ENCODE measurements at regions not wholly inside any gene's neighbourhood (a gene's known extent, or its start where the extent isn't known, plus 50 kb on each side); places are given as distances from the start of the nearest gene placed in this dataset.

DNA sequence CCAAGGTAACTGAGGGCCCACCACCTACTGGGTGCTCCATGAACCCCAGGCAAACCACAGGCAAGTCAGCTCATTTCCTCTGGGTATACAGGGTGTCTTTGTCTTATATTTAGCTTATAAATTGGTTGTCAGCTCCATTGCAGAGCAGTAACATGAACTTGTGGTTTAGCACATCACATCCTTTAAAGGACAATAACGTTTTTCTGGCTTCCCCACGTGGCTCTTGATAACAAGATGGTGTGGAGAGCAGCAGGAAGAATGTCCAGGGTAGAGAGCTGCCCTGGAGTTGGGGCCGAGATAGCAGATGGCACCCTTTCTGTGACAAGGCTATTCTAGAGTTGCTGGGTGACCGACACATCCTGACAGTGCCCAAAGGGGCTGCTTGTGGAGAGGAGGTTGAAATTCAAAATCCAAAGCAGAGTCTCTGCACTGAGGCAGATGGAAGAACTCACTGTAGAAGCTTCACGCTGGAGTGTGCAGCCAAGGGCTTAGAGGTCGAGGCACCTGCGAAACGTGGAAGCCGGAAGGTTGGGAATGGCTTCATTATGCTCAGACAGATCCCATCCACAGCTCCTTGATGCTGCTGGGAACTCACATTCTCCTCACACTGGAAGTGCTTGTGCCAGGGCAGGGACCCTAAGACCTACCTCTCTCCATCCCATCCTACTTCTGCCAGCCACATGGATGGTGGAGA, 133.0 kb upstream of the FRY start:
- DNase-seq: no peak

DNA sequence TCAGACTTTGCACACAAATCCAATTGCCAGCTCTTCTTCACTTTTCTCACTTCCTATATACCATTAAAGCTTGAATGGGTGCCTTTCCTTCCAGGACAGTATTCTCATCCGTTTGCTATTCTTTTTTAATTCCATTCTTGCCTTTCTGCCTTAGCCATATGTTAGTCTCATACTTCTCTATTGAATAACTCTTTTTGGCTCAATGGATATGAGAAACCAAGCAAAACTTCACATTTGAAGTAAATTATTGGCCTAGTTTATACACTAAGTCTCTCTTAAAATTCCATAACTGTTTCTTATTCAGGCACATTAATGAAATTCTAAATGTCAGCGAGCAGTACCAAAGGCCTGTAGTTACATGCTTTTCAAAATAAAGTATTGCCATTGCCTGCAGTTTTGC, 129.6 kb upstream of the FRY start:
- DNase-seq: no peak

DNA sequence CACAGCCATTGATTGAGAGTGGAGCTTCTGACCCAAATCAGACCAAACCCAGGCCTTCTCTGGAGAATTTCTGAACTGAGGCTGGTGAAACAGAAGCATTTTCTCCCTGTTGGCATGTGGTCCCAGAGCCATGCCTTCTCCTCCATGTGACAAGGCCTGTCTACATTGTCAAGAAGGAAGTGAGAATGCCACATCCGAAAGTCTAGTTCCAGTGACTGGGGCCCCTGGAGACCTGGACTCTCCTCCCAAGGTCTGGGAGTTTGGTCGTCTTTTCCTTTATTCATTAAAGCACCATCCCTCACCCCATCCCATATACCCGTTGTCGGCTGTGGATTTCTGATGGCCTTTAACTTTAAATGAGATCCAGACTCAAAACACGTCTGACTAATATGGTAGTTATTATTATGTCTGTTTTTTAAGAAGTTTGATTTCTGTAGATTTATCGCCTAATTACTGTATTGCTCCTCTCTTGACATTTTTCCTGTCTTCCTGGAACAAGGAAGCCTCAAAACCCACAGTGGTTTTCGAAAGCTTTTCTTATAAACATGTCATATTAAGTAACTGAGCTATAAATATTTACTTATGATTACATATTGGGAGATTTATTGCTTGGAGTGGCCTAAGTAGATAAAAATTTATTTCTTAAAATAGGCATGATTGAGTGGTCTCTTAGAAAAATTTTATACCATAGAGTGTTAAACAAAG, 128.3 kb upstream of the FRY start:
- no peak for DNase-seq

DNA sequence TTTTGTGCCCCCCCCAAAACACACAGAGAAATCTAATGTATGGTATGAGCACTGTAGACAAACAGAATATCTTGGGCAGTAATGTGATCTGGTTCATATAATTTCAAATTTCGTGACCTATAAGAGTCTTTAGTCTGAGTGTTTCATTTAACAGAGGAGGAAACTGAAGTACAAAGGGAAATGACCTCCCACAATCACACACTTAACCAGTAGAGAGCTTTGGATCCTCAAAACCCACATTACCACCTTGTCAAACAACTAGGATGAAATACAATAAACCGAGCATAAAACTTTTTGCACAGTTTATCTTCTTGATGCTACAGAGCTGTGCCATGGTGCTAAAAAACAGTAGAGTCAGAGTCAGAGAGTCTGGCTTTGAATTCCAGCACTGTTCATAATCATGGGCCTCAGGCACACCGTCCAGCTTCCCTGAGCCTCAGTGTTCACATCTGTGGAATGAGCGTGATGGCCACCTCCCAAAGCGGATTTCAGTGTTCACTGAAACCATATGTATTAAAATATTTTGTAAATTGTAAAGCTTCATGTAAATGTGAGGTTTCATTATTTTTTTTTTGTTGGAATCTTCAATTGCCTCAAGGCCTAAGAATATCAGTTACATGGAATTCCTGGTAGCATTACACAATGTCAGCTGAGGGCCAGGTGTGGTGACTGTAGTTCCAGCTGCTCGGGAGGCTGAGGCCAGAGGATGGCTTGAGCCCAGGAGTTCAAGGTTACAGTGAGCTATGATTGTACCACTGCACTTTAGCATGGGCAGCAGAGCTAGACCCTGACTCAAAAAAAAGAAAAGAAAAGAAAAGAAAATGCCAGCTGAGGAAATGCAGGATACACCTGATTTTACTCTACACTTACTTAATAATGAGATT, 126.4 kb upstream of the FRY start:
- no peak for DNase-seq

DNA sequence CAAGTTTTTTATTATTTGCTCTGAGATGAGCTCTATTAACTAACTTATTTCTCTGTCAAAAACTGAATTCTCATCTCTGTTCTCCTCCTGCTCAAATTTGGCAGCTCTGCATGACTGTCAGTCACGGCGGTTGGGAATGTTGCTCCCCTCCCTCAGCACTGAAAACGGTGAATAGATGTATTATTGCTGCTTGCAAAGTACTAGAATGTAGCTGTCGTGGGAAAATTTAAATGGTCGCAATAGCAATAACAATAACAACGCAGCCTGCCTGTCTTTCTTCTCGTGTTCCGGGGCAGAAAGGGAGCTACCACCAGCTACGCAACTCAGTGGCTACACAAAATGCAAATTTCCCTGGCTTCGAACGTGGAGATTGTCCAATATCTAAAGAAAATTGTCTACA, 125.6 kb upstream of the FRY start:
- no peak for DNase-seq

DNA sequence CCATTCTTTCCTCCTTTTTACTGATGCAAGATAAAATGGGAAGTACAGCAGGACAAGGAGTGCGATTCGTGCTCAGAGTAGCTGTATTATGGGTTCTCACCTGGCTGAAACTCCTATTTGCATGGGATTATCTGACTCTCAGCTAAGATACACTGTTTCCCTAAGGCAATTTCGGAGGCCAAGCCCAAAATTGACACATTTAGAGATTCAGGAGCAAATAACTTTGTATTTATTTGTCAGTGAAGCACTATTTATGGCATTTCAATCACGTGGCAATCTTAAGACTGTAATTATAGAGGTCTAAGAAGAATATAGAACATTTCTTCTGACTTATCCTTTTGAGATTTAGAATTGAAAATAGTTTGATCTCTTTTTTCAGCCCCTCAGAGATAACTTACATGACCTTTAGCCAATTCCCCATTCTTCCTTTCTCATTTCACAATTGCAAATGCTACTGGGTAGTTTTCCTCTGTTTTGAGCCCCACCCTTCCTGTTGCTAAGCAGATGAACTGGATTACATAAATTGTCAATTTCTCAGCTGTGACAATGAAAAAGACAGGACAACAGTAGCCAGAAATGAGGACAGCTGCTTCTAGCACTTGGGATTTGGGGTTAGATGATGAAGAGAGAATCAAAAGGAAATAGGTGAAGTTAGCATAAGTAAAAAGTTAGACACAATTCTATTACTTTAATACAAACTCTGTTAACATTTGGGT, 122.7 kb upstream of the FRY start:
- DNase-seq: no peak

DNA sequence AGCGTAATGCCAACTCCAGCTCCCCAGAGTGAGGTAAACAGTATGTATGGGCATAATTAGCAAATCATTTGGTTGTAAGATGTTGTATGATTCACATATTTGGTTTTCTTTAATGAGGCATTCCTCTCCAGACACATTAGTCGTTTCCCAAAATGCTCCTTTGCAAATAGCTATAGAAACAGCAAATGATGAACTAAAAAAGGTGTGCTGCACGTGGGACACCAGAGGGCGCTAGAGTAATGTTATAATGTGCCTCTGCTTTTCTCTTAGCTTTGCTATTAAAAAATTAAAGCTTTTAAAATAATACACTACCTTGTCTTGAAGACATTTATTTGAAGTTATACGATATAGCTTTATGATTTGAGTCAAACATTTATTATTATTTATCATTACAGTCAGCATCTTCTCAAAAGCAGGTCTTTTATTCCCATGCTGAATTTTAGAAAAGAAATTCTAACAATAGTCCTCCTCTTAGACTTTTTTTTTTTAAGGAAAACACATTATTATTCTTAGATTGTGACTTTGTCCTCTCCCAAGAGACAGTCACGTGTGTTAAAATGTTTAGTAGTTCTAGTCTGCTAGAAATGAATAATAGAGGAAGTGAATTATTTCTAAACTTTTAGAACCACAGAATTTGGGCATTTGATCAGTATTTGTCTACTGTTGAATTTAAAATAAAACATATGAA, 121.6 kb upstream of the FRY start:
- DNase-seq: peak; percentile 85

DNA sequence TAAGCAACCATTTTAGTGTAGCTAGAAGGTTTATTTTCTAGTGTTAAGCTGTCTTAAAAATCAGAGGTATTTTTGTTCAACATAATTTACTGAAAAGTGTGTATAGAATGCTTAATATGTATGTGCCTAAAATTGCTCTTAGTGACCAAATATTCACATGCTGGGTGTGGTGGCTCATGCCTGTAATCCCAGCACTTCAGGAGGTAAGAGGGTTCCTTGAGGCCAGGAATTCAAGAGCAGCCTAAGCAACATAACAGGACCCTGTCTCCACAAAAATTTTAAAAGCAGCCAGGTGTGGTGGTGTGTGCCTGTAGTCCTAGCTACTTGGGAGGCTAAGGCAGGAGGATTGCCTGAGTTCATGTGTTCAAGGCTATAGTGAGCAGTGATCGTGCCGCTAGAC, 120.9 kb upstream of the FRY start:
- DNase-seq: no peak

DNA sequence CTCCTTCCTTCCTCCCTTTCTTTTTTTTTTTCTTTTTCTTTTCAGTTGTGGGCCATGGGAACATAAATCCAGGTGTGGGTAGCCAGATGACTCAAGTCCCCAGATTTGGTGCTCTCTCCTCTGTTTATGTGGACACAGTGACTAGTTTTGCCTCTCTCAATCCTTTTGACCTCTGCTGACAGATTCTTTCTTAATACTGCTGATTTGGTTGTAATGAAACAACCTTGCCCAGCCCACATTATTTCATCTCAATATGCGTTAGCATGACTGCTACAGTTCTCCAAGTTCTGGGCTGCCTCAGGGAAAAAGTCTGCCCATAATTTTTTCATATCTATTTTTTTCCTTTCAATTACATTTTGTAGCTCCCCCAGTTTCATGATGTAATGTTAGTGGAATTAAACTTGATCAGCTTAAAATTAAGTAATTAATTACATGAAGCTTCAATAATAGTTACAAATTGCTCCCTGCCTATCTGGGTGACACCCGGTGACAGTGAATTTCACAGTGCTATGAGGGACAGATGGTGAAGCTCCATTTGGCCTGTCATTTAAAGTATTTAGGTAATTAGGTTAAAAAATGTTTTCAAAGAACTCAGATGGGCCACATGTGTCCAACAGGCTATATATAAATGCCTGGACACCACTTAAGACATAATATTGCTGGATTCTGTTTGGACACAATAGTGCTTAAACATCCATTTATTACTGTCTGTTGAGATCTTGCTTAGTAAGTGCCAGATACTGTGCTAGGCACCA, 118.8 kb upstream of the FRY start:
- no peak for DNase-seq

DNA sequence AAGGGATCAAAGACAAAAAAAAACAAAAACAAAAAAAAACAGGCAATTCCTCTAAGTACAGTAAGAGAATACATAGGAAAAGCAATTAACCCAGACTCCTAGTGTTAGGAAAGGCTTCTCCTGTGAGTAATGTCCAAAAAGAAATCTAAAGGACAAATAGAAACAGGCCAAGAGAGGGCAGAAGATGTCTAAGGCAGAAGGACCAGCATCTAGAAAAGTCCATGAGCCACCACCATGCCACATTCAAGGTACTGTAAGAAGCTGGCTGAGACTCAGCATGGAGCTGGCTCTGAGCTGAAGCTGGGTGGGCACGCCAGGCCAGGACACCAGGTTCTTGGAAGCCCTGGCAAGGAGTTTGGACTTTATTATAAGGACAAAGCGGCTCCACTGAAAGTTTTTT, 118.1 kb upstream of the FRY start:
- DNase-seq: no peak

DNA sequence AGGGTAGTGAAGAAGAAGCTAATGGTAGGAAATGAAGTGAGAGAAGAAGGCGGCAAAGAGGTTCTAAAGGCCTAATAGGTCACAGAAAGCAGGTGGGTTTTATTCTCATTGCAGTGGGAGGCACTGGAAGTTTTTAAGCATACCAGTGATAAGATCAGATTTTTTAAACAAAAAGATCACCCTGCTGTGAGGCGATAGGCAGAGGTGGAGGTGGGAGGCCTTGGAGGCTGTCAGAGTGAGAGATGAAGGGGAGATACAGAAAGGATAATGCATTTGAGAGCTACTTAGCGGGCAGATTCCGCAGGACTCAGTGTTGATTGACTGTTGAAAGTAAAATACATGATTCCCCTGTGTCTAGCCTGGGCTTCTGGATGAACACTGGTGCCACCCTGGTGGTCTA, 116.7 kb upstream of the FRY start:
- no peak for DNase-seq

DNA sequence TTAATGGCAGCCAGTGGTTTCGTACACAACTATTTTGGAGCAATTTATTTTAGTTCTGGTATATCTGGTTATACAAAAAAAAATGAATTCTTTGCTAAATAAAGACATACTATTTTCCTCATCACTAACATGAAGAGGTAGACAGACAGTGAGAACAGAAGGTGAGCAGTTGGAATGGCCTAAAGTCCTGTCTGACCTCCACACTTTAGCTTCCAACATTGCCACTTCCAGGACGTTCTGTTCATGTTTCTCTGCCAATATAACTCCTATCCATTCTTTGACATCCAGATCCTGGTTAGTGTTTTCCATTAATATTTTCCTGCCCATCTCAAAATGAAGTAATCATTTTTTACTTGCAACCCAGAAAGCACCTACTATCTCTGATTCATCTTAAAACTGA, 112.9 kb upstream of the FRY start:
- no peak for DNase-seq

DNA sequence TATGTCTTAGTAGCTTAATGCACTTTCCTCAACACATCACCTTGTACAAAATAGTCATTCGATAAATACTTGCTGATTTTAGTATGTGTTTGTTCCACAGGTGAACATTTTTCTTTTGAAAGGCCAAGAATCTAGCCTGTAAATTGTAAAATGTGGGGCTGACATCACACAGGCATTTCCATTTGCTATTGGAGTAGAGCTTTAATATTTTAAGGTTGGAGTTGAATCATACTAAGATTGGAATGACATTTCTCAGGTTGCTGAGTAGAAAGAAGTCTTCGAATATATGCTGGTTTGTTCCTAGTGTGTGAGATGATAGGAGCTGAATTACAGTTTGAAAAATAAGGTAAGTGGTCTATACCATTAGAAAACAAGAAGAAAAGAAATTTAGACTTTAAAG, 112.3 kb upstream of the FRY start:
- no peak for DNase-seq

DNA sequence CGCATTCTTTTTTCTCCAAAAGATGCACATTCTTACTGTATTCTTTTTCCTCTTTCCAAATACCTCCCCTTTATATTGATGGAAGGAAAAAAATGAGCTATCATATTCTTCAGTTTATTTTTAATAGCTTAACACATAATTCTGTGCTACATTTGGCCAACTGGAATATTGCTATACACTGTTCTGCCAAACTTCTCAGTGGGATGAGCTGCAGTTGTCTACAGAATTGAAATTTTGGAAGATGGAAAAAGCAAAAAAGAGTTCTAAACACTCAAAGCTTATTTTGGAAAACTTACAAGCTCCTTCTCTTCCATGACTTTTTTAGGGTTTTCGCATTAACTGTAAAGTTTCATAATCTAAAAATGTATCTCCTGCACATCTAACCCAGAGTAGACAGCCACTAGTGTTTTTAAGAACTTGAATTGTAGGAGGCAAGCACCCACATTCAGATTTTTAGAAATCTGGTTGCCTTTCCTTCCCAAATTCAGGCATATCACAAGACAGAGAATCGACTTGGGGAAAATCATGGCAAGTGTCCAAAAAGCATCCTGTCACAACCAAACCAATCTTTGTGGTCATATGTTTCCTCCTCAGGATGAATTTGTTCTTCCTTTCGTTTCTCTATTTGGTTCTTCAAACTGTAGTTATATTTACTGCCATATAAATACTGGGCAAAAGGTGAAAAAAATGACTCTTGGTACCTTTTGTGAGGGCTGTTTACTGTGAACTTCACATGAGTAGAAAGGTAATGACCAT, 111.4 kb upstream of the FRY start:
- DNase-seq: no peak

DNA sequence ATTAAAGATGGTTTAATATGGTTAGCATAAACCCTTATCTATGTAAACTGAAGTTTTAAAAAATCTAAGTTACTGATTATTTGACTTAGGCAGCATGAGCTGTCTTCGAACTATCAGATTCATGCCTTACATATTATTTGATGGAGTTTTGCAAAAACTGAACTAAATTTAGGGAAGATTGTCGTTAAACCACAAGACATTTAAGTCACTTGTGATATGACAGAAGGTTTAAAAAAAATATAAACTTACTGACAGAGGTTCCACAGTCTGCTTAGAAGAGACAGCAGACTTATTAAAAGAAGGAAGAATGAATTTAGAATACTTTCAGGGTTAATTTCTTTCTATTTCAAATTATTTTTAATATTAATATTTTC, 110.9 kb upstream of the FRY start:
- DNase-seq: no peak

DNA sequence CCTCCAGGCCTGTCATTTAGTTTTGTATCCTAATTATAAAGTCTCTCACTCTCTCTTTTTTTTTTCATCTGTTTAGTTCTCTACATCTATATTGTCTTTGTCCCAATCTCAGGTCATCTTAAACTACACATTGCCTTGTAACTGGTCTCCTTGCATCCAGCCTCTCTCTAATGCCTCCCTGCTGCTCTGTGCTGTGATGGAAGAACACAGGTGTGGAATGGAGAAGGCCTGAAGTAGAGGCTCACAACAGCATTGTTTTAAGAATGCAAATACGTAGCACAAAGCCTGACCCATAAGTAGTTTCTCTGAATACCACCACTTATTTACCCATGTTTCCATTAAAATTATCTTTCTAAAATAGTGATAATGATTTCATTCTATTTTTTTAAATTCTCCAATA, 108.8 kb upstream of the FRY start:
- no peak for DNase-seq

DNA sequence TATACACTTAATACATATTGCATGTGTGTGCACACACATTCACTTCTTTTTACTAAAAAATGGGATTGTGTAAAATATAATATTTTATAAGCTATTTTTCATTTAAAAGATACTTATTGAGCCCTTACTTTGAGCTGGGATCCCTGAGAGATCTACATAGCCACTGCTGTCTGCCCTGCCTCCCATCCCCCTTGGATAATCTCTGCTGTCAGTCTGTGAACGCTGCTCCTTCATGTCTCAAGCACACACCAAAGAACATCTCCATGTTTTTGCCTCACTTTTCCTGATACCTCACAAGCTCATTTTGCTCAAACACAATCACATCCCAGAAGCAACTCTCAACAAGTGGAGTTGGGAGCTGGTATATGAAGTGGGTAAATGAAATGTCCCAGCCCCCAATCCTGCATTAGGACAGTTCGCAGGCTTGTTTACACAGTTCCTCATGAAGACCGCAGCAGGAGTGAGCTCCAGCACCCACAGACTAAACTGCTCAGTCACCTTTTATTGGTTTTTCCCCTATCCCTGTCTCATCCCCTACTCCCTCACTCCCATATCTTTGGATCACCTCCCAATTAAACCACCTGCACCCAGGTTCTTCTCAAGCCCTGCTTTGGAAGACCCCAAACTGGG, 108.3 kb upstream of the FRY start:
- no peak for DNase-seq

DNA sequence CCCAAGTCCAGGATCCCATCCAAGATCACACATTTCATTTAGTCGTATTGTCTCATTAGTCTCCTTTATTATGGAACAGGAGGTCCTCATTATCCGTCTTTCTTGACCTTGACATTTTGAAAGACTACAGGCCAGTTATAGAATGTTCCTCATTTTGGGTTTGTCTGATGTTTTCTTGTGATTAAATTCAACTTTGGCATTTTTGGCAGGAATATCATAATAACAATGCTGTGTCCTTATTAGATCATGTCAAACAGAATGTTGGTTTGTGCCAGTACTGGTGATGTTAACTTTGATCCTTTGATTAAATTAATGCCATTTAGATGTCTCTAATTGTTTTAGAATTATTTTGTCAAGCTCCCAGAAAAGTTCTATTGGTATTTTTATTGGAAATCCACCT, 106.5 kb upstream of the FRY start:
- no peak for DNase-seq

DNA sequence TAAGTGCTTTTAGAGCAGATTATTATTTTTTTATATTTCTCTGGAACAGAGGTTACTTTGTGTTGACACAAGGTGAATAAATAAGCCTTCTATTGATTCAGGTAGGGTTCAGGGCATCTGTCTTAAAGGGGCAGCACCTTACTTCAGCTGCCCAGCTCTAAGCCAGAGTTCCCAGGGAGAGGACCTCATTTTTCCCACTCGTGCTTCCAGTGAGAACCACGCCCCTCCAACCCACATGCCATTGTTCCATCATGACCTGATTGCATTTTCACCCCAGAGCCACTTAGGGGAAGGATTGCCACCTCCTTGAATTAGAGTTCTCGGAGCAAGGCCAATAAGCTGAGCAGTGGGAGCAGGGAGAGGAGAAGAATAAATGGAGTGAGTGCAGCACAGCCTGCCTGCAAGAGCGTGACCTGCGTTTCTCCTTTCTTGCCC, 104.3 kb upstream of the FRY start:
- no peak for DNase-seq

DNA sequence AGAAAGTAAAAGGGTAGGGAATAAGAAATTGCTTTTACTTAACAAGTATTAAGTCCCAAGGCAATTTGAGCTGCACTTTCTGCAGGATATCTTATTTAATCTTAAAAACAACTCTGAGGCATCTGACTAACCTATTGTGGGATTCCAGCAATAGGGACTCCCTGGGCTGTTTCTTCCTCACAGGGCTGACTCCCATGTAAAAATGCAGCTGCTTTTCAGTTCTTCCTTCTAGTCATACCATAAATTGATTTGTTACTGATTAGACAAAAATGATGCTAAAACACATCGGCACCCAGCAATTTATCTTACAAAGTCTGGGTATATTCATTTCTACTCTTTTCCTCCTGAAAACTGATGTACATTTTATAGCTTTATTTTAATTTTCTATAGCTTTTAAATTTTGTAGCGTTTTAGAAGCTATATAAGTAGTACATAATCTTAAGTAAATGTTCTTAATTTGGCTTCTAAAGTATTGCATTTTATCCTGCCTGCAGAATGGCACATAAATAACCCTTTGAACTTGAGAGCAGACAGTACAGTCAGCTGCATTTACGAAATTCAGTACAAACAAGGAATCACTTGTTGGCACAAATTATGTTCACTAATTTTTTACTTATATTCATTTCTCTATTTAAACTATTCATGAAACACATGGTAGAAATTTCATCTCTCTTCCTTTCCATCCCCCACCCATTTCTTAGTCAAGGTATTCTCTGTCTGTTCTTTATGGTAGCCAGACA, 102.4 kb upstream of the FRY start:
- no peak for DNase-seq
